ENCODE measurements at regions not wholly inside any gene's neighbourhood (a gene's known extent, or its start where the extent isn't known, plus 50 kb on each side); places are given as distances from the start of the nearest gene placed in this dataset.

- TF ChIP-seq NFE2L2 (IDR thresholded peaks at IDR 0.05; ENCODE audit: low read depth, low read length) (no peak), BHLHE40 (IDR thresholded peaks at IDR 0.05; ENCODE audit: low read depth, low read length) (no peak)
- H3K4me1 ChIP-seq (ENCODE audit: control insufficient read depth, insufficient read depth, low read length), result no peaks in the 10 kb centered on the region
- no peaks in the 10 kb centered on the region for H4K20me1 ChIP-seq (ENCODE audit: insufficient read depth, low read length)
- no peak overlapping the region for H2BK20ac ChIP-seq (ENCODE audit: low read depth, low read length)
- DNase-seq (no peak), ATAC-seq (ENCODE audit: low read depth) (no peak)
- ChIA-PET CTCF (no interaction called here), POLR2A (ENCODE audit: unreplicated experiment) (no interaction called here)
- dilution Hi-C loops (cut with HindIII; ENCODE audit: low sequenced_read_pairs, unreplicated experiment) (no loop called here), intact Hi-C loops (cut with micrococcal nuclease) (no loop called here), in situ Hi-C loops (cut with MboI; ENCODE audit: low sequenced_read_pairs) (no loop called here)
- no CpG with 5 or more reads among the region's 6 CpGs for WGBS, 2 experiments (ENCODE audit: extremely low coverage in 2 of 2, insufficient read length in 1 of 2)
- H3K9ac ChIP-seq (ENCODE audit: low read depth, low read length), result no peak overlapping the region
- no peaks in the 10 kb centered on the region for H3K36me3 ChIP-seq (ENCODE audit: control insufficient read depth, insufficient read depth, low read length)
- H3K14ac ChIP-seq (replicated peaks; ENCODE audit: low read depth, low read length), result no peak overlapping the region
- H3K27ac ChIP-seq (ENCODE audit: insufficient read depth, low read length), result no peak overlapping the region
- no peak overlapping the region for H4K8ac ChIP-seq (ENCODE audit: low read depth in 2 of 2, low read length in 2 of 2)
- H3K9me3 ChIP-seq (ENCODE audit: control insufficient read depth, insufficient read depth, low read length), result peaks cover 18% of the 10 kb centered on the region
- no peaks in the 10 kb centered on the region for H3K9me1 ChIP-seq (ENCODE audit: insufficient read depth, low read length)
- no peak overlapping the region for H2AK5ac ChIP-seq (ENCODE audit: low read depth, low read length)
- no peak overlapping the region for H2AK9ac ChIP-seq (replicated peaks; ENCODE audit: low read depth, low read length, poor library complexity)
- H2BK120ac ChIP-seq (ENCODE audit: low read depth, low read length), result no peak overlapping the region
- H3K56ac ChIP-seq (ENCODE audit: extremely low read depth, insufficient read depth, low read length), result no peak overlapping the region
- no peak overlapping the region for H3K4me2 ChIP-seq (ENCODE audit: low read depth, low read length)
- H3K18ac ChIP-seq (ENCODE audit: low read depth, low read length), result no peak overlapping the region
- no peaks in the 10 kb centered on the region for H3K79me1 ChIP-seq (ENCODE audit: low read depth in 1 of 2, low read length in 2 of 2)
- no peak overlapping the region for H4K5ac ChIP-seq (ENCODE audit: low read depth, low read length)
- H2BK15ac ChIP-seq (ENCODE audit: low read depth, low read length), result no peak overlapping the region
- H4K91ac ChIP-seq (ENCODE audit: insufficient read depth, low read depth, low read length), result no peak overlapping the region
- H2BK5ac ChIP-seq (ENCODE audit: low read depth, low read length, poor library complexity, severe bottlenecking), result no peak overlapping the region
- H3K4me3 ChIP-seq (ENCODE audit: insufficient read depth, low read depth, low read length), result no peak overlapping the region
- no peaks in the 10 kb centered on the region for H3K27me3 ChIP-seq (ENCODE audit: control insufficient read depth, insufficient read depth, low read length)
- no TSS peak for BruUV-seq (replicated peaks)
- no peak overlapping the region for H3K4ac ChIP-seq (ENCODE audit: low read depth, low read length)
- H3K23ac ChIP-seq (ENCODE audit: low read depth, low read length), result no peak overlapping the region
- H2AFZ ChIP-seq (replicated peaks; ENCODE audit: low read length, poor library complexity), result no peak overlapping the region
These were observed 514.8 kb upstream of the ADARB2 start for GRCh38 chr10:2252096-2252495.
